OCI-LY7 (cell line): ENCODE measurements at regions not wholly inside any gene's neighbourhood (a gene's known extent, or its start where the extent isn't known, plus 50 kb on each side); places are given as distances from the start of the nearest gene placed in this dataset.

Experiments
- BruUV-seq: library from RNA; stranded (reverse); fragments of 400-500 nt; replicated peaks from 2 replicates; lab custom pipeline; 2021; lab: Mats Ljungman, UMichigan
- CTCF ChIA-PET: fragments of 300-600 bp; sonication (Branson Sonifier 250); formaldehyde crosslinking; loops from one replicate; lab custom pipeline; 2022; ENCODE audit warnings: antibody characterized with exemption; ENCODE audit not compliant: unreplicated experiment; lab: Charles Lee
- POLR2A ChIA-PET: fragments of 300-600 bp; sonication (Branson Sonifier 250); formaldehyde crosslinking; loops from one replicate; lab custom pipeline; 2022; ENCODE audit warnings: antibody characterized with exemption; lab: Charles Lee
- DNase-seq: peaks from one replicate; pipeline ENCODE4 v3.0.0-alpha.2; 2015; ENCODE audit warnings: low spot score
- H2AFZ ChIP-seq: fragments of 200-600 bp; sonication (generic), shearing (Covaris generic); 2 replicates; pipeline ENCODE4 v1.6.1; 2014; ENCODE audit warnings: mild to moderate bottlenecking, antibody characterized with exemption, low read length, moderate library complexity
- H3K27ac ChIP-seq: fragments of 200-600 bp; sonication (generic); 2 replicates; pipeline ENCODE4 v1.5.1; 2014; ENCODE audit warnings: mixed run types, low read depth, mild to moderate bottlenecking, moderate library complexity, low read length, inconsistent platforms; ENCODE audit not compliant: poor library complexity, severe bottlenecking
- H3K36me3 ChIP-seq: fragments of 200-600 bp; sonication (generic); 2 replicates; pipeline ENCODE4 v1.6.1; 2014; ENCODE audit warnings: mild to moderate bottlenecking, antibody characterized with exemption, low read length, moderate library complexity, mixed read lengths; ENCODE audit not compliant: insufficient read depth
- H3K4me1 ChIP-seq: fragments of 200-600 bp; sonication (generic); 2 replicates; pipeline ENCODE4 v1.5.1; 2014; ENCODE audit warnings: mild to moderate bottlenecking, low read length; ENCODE audit not compliant: insufficient read depth, poor library complexity, severe bottlenecking
- H3K4me2 ChIP-seq: fragments of 200-600 bp; sonication (generic); 2 replicates; pipeline ENCODE4 v1.6.1; 2014; ENCODE audit warnings: mild to moderate bottlenecking, low read length
- H3K4me3 ChIP-seq: fragments of 200-600 bp; sonication (generic); 2 replicates; pipeline ENCODE4 v1.5.1; 2014; ENCODE audit warnings: mild to moderate bottlenecking, low read depth, low read length; ENCODE audit not compliant: poor library complexity, severe bottlenecking
- H3K79me2 ChIP-seq: fragments of 200-600 bp; sonication (generic); 2 replicates; pipeline ENCODE4 v1.6.1; 2016; ENCODE audit warnings: low read depth, mild to moderate bottlenecking, low read length, moderate library complexity, mixed read lengths; ENCODE audit not compliant: insufficient read depth
- H3K9me2 ChIP-seq: fragments of 200-600 bp; sonication (generic); 2 replicates; pipeline ENCODE4 v1.6.1; 2016; ENCODE audit warnings: mild to moderate bottlenecking, low read length, mixed read lengths; ENCODE audit not compliant: insufficient read depth
- H3K9me3 ChIP-seq: fragments of 200-600 bp; sonication (generic); 2 replicates; pipeline ENCODE4 v1.6.1; 2014; ENCODE audit warnings: mild to moderate bottlenecking, mixed run types, low read length, mixed read lengths
- H4K20me1 ChIP-seq: fragments of 200-600 bp; sonication (generic); 2 replicates; pipeline ENCODE4 v1.6.1; 2014; ENCODE audit warnings: mild to moderate bottlenecking, antibody characterized with exemption, low read length, moderate library complexity, mixed read lengths; ENCODE audit not compliant: insufficient read depth
- EZH2phosphoT487 ChIP-seq: fragments of 200-600 bp; sonication (generic); IDR thresholded peaks from 2 replicates; pipeline ENCODE4 v1.6.1; 2018; ENCODE audit warnings: low read depth, borderline replicate concordance, mild to moderate bottlenecking, mixed run types, antibody characterized with exemption, low read length, moderate library complexity, mixed read lengths
- intact Hi-C: fragments of 100-400 bp; cut with micrococcal nuclease; formaldehyde crosslinking; loops from one replicate; pipeline ENCODE4 v1.10.0; 2022; ENCODE audit not compliant: unreplicated experiment
- TF ChIP-seq, protein P1 (sequence below): fragments of 200-600 bp; sonication (generic); conservative IDR thresholded peaks from 2 replicates; pipeline ENCODE4 v1.5.1; 2014; ENCODE audit warnings: mild to moderate bottlenecking, antibody characterized with exemption, low read length, moderate library complexity, mixed read lengths

DNA sequence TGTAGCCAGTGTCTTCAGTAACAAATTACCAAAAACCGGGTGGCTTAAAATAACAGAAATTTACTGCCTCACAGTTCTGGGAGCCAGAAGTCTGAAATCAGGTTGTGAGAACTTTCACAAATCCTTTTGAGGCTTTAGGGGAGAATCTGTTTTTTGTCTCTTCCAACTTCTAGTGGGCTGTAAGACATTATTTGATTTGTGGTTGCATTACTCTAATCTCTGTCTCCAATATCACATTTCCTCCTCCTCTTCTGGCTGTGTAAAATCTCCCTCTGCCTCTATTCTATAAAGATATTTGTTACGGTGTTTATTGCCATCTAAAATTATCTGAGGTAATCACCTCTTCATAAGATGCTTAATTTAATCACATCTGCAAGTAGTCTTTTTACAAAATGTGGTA, 1039.6 kb upstream of the LRRN3 start:
- TF ChIP-seq, protein P1, sequence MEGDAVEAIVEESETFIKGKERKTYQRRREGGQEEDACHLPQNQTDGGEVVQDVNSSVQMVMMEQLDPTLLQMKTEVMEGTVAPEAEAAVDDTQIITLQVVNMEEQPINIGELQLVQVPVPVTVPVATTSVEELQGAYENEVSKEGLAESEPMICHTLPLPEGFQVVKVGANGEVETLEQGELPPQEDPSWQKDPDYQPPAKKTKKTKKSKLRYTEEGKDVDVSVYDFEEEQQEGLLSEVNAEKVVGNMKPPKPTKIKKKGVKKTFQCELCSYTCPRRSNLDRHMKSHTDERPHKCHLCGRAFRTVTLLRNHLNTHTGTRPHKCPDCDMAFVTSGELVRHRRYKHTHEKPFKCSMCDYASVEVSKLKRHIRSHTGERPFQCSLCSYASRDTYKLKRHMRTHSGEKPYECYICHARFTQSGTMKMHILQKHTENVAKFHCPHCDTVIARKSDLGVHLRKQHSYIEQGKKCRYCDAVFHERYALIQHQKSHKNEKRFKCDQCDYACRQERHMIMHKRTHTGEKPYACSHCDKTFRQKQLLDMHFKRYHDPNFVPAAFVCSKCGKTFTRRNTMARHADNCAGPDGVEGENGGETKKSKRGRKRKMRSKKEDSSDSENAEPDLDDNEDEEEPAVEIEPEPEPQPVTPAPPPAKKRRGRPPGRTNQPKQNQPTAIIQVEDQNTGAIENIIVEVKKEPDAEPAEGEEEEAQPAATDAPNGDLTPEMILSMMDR = no peak
- TF ChIP-seq EZH2phosphoT487 = no peak
- H3K9me2 ChIP-seq = no peaks in the 10 kb centered on the region; the same call in 1 of the 2 replicates
- no peak overlapping the region for H3K4me3 ChIP-seq
- ChIA-PET POLR2A (no interaction called here), CTCF (no interaction called here)
- no peak overlapping the region for H3K27ac ChIP-seq
- no TSS peak for BruUV-seq
- no peak overlapping the region for H3K4me2 ChIP-seq
- H3K79me2 ChIP-seq = no peaks in the 10 kb centered on the region
- no peaks in the 10 kb centered on the region for H3K36me3 ChIP-seq
- no peaks in the 10 kb centered on the region for H4K20me1 ChIP-seq
- H3K9me3 ChIP-seq = no peaks in the 10 kb centered on the region
- no peak overlapping the region for H2AFZ ChIP-seq
- DNase-seq = no peak
- H3K4me1 ChIP-seq = no peaks in the 10 kb centered on the region
- intact Hi-C loops = no loop called here

DNA sequence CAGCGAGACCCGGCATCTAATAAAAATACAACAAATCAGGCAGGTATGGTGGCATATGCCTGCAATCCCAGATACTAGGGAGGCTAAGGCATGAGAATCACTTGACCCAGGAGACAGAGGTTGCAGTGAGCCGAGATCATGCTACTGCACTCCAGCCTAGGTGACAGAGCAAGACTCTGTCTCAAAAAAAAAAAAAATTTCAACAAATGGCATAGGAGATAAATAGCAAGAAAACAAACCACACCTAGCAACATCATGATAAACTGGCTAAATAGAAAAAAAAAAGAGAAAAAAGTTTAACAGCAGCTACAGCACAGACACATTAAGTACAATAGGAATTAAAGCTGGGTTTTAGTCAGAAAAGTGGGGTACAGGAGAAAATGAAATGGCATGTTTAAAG, 1034.6 kb upstream of the LRRN3 start:
- H3K79me2 ChIP-seq = no peaks in the 10 kb centered on the region
- no peak overlapping the region for H3K4me3 ChIP-seq
- intact Hi-C loops = no loop called here
- H3K9me3 ChIP-seq = no peaks in the 10 kb centered on the region
- CTCF ChIA-PET = no interaction called here
- H3K4me1 ChIP-seq = no peaks in the 10 kb centered on the region
- no peaks in the 10 kb centered on the region; the same call in 1 of the 2 replicates for H3K9me2 ChIP-seq
- no peak overlapping the region for H3K27ac ChIP-seq
- H2AFZ ChIP-seq = no peak overlapping the region
- no TSS peak for BruUV-seq
- no peaks in the 10 kb centered on the region for H4K20me1 ChIP-seq
- no peak overlapping the region for H3K4me2 ChIP-seq
- H3K36me3 ChIP-seq = no peaks in the 10 kb centered on the region
- TF ChIP-seq, protein P1 = no peak
- TF ChIP-seq EZH2phosphoT487 = no peak
- no peak for DNase-seq
- POLR2A ChIA-PET = no interaction called here

DNA sequence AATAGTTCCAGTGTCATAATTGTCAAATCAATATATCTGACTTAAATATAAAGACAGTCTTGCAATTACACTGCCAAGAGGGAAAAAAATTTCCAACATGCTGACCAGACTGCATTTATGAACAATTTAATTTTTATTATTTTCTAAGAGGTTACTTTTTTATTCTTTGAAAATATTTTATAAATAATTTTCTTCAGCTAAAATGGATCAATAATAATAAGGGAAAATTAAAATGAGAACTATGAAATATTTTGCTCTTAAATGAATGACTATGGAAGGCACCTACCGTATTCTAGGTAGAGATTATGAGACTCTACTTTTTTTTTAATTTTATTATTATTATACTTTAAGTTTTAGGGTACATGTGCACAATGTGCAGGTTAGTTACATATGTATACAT, 1032.5 kb upstream of the LRRN3 start:
- H3K4me3 ChIP-seq = no peak overlapping the region
- no peaks in the 10 kb centered on the region for H3K9me3 ChIP-seq
- ChIA-PET CTCF (no interaction called here), POLR2A (no interaction called here)
- DNase-seq = no peak
- H2AFZ ChIP-seq = no peak overlapping the region
- BruUV-seq = no TSS peak
- H3K27ac ChIP-seq = no peak overlapping the region
- no peak for TF ChIP-seq EZH2phosphoT487
- TF ChIP-seq, protein P1 = no peak
- no peaks in the 10 kb centered on the region for H4K20me1 ChIP-seq
- no peaks in the 10 kb centered on the region for H3K9me2 ChIP-seq
- H3K4me1 ChIP-seq = no peaks in the 10 kb centered on the region
- H3K36me3 ChIP-seq = no peaks in the 10 kb centered on the region
- no peak overlapping the region for H3K4me2 ChIP-seq
- intact Hi-C loops = no loop called here
- H3K79me2 ChIP-seq = no peaks in the 10 kb centered on the region
